GM04503 (cell line): ENCODE measurements at regions not wholly inside any gene's neighbourhood (a gene's known extent, or its start where the extent isn't known, plus 50 kb on each side); places are given as distances from the start of the nearest gene placed in this dataset.
"Not testable (repeated sequence)": the region's sequence is repeated elsewhere in the genome, so short reads cannot be mapped to it uniquely, and the experiment has no call there.

Experiments used
- DNase-seq: peaks from one replicate; pipeline ENCODE4 v3.0.0-alpha.2; 2012; ENCODE audit warnings: low read depth

DNA sequence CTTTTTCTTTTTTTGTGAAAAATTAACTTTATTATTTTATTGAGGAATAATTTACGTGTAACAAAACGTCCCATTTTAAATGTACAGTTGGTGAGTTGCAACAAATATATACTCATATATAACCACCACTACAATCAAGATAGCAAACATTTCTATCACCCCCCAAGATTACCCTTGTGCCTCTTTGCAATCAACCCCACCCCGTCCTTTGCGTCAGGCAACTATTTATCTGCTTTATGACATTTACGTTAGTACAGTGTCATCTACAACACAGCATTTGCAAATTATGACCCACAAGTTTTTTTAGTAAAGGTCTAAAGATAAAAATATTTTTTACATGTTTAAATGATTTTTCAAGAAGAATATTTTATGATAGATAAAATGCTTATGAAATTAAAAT is 485.6 kb upstream of the SOX9 start:
- no peak for DNase-seq

DNA sequence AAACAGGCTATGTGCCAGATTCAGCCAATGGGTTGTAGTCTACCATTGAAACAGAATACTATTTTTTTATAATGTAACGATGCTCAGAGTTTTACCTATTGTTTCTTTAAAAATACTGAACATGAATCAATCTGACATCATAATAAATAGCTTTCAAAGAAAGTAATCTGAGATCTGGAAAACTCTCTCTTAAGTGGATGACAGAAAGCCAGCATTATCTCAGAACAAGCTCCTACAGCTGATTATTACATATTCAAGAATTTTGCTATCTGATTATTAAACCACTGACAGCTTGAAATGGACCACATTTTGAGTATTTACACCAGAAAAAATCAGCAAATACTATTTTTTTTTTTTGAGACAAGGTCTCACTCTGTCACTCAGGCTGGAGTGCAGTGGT is 484.2 kb upstream of the SOX9 start:
- DNase-seq = no peak

DNA sequence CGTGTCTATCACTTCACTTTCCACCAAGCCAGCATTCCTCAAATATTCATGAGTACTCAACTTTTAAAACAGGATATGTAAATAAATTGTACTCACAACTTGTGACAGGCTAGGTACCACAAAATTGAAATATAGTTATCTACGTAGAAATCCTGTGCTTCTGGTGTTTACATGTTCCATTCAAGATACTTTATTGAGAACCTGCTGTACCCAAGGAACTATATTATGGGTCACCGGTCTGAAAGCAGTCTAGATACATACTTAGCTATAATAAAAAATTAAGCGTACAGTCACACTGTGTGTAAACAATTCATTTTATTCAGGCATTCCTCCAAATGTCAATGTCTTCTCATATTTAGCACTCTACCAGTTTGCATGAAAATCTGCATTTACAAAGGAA is 482.2 kb upstream of the SOX9 start:
- no peak for DNase-seq

DNA sequence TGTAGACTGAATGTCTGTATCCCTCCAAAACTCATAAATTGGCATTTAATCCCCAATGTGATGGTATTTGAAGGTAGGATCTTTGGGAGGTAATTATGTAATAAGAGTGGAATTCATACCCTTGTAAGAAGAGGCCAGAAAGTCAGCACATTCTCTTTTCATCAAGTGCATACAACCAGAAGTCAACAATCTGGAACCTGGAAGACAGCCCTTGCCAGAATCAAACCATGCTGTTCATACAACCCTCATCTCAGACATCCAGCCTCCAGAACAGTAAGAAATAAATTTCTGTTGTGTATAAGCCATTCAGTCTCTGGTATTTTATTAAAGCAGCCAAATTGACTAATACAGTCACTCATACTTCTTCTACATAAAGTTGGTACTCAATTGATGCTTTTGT is 481.0 kb upstream of the SOX9 start:
- no peak for DNase-seq

DNA sequence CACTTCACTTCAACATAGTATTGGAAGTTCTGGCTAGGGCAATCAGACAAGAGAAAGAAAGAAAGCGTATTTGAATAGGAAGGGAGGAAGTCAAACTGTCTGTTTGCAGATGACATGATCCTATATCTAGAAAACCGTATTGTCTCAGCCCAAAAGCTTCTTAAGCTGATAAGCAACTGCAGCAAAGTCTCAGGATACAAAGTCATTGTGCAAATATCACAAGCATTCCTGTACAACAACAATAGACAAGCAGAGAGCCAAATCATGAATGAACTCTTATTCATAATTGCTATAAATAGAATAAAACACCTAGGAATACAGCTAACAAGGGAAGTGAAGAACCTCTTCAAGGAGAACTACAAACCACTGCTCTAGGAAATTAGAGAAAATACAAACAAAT is 473.9 kb upstream of the SOX9 start:
- DNase-seq = not testable (repeated sequence)

DNA sequence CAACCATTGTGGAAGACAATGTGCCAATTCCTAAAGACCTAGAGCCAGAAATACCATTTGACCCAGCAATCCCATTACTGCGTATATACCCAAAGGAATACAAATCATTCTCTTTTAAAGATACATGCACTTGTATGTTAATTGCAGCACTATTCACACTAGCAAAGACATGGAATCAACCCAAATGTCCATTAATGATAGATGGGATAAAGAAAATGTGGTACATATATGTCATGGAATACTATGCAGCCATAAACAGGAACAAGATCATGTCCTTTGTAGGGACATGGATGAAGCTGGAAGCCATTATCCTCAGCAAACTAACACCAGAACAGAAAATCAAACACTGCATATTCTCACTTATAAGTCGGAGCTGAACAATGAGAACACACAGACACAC is 472.5 kb upstream of the SOX9 start:
- DNase-seq = not testable (repeated sequence)

DNA sequence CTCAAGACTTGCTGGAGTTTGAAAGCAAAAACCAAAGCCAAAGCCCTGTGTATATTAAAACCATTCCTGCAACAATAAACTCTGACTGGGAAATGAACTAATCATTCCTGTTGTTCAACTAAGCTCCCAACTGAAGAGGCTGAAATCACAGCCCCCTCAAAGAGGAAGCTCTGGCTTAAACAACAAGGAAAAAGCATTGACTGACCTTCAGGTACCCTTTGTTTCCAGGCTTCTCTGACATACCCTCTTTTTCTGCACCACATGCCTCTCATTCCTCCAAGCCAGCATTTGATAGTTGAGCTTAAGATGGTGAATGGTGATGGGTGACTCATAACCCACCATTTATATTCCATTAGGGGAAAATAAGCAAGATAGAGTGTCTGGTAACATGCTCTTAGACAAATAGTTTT is 470.9 kb upstream of the SOX9 start:
- no peak for DNase-seq

DNA sequence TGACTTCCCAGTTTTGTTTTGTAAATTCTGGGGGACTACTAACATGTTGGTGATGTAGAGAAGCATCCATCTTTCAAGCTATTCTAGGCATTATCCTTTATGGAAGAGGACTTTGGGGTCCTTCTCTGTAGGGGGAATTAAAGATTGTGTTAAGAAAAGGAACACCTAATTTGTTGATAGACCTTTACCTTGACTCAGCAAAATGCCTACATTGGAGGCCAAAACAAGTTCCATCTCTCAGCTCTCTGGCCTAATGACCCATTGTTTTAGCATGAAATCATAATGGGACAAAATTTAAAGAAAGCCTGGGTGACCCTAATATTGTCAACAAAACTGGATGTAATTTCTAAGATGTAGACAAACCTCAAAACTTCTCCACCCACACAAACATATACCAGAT is 465.3 kb upstream of the SOX9 start:
- DNase-seq = no peak

DNA sequence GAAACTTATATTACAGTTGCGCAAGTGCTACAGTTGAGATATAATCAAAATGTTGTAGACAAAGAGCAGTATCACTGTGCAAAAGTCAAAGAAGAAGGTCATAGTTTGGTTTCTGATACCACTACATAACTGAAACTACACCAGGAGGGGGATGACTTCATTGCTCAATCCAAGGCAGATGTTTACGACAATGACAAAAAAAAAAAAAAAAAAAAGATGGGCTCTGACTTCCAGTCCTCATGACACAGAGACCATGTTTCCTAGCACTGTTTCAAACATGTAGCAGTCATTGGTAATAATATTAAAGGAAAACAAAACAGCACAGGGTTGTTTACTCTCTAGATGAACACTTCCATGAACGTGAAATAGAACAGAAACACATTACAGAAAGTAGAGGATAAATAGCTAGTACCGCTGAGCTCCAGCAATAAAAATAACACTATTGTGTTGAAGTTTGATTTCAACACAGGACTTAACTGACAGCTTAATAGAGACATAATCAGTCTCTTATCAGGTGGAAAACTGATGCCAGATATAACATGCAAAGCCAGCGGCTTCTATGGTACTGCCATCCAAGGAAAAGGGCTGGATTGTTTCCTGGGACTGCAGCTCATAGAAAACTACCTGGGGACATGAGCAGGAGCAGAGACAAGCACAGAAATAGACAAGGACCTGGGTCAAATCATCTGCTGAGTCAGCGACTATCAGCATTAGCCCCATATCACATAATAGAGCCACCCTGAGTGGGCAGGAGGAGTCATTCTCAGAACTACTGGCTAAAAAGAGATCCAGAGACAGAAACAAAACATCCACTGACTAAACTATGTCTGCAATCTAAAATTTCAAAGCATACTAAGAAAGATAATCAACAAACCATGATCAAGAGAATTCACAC is 463.6 kb upstream of the SOX9 start:
- DNase-seq = no peak

DNA sequence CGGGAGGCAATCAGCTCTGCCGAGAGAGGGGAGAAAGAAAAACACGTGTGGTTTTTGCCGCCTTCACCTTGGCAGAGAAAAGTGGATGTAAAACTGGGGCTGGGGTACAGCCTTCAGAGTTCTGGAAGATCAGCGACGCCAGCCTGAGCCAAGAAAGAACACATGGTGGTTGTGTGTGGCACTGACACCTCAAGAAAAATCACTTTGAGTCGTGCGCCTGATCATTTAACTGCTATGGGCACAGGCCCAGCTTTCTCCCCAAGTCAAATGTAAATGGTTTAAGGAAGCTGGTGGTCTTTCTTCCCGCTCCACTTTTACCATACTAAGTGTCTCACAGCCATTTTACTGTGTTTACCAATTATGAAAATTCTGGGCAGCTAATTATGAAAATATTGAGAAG is 461.8 kb upstream of the SOX9 start:
- DNase-seq = no peak

DNA sequence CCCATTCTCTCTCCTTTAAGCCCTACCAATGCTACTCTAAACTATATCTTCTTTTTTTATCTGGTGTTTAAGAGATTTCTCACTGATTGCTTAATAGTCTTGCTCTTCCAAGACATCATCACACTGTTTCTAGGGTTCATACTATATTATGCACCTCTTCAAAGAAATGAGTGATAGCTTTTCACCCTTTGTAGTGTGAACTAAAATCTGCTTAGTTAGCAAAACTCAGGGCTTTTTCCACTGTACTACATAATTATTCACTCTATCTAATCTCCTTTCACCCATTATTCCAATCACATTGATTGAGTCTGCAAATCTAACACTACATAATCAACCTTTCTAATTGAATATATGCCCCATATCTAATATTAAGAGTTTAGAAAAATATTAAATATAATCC is 456.0 kb upstream of the SOX9 start:
- DNase-seq = no peak

DNA sequence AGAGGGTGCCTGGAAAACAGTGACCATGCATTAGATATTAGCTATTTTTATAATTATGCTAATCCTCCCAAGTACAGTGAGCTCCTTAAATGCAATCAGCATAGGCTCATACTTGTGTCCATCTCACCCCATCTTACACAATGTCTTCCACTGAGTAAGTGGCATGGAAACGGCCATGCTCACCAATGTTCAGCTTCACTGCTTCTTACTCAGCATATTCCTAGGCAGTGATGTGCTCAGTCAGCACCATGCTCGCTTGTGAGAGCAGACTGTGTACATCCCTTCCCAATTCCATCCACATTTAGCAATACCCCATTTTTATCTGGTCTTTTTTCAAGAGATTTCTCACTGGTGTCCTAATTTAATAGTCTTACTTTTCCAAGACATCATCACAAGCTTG is 454.8 kb upstream of the SOX9 start:
- DNase-seq = no peak

DNA sequence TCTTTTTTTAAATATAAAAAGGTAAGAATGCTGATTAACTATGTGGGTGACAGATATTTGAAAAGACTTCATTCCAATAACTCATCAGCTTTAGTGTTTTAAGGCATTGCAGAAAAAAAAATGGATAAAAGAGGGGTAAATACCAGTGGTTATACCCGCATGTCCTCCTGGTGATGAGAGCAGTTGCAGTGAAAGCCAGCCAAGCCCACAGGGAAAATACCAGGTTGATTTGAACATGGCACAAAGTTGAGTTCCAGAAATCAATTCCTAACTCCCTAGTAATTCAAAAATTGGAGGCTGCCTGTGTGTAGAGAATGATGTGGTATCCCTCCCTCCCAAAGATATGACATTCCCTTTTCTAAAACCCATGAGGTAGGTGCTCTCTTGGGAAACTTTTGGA is 453.2 kb upstream of the SOX9 start:
- DNase-seq = no peak

DNA sequence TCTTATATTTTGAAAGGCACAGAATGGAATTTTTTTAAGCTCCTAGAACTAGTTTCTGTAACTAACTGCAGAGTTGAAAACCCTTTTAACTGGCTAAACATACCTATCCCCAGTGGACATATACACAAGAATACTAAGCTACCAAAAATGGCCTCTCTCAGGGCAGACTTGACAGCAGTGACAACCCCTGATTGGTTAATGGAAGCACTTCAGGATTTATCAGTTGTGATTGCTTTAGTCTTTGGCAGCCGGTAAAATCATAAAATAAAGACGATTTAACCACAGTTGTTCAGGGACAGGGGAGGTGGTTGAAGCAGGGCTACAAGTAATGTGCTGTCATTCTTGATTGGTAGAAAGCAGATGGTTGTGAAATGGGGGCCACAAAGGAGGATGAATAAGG is 452.0 kb upstream of the SOX9 start:
- no peak for DNase-seq

DNA sequence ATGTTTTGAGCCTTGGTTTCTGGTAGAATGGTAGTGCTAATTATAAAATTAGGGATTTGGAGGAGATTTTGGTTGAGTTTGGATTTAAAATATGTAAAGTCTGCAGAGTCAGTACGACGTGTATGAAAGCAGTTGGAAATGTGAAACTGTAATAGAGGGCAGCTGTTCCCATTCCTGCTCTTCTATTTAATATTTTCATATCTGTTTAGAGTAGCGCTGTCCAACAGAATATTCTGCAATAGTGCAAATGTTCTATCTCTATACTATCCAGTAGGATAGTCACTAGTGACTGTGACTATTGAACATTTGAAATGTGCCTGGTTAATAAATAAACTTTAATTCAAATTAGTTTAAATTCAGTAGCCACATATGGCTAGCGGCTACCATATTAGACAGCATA is 443.4 kb upstream of the SOX9 start:
- DNase-seq = no peak

DNA sequence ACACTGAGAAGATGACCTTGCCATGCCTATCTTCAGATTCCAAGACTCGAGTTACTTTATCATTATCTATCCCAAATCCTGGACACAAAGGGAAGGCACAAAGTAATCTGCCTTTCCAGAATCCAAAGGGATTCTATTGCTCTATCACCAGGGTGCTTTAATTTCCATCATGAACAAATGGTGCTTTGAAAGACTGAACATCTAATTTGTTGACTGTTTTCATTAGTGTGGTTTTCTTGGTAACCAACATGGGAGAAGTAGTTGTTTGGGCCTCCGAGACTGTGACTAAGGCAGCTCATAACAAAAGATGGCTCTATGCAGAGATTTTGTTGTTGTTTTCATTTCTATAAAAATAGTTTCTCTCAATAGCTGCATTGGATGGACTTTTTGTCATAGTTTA is 441.0 kb upstream of the SOX9 start:
- no peak for DNase-seq

DNA sequence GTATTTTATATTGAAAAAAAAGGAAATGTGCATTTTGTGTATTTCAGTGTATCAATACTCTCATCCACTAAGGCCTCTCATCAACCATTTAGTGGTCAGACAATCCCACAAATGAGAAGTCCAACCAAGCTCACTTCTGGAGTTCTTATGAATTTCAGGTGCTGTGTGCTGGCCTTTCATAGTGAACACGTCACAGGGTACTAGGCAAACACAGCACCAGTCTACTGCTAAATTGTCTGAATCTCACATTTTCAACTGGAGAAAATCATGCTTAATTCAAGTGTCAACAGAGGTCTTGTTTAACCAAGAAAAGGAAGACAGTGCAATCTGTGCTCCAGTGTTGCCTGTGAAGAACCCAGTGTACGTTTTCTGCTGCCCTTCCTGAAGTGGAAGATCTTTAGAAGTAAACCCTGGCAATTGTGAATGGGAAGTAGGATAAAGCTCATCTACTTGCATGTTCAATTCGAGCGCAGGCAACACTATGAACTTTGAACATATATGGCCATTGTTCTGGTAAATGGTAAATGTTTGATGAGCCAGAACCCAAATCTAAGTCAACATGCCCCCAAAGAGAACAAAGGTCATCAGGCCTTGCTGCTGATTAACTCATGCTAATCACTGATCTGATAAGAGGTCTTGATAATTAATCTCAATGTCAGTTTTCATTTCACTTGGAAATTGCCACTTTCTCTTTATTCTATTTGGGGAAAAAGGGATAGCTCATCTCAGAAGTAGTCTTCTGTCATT is 439.2 kb upstream of the SOX9 start:
- DNase-seq = no peak

DNA sequence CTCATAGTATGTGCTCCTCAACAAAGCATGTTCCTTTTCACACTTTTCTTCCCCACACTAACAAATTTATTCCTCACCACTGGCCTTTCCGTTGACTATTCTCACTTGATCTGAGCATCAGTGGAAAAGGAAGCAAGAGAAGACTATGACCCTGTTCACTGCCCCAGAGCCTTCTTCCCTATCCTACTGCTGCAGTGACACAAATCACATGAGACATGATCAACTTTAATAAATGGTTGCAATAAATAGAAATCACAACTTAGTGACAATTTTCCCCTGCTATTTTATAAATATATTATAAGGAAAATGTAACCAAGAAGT is 438.7 kb upstream of the SOX9 start:
- DNase-seq = no peak

DNA sequence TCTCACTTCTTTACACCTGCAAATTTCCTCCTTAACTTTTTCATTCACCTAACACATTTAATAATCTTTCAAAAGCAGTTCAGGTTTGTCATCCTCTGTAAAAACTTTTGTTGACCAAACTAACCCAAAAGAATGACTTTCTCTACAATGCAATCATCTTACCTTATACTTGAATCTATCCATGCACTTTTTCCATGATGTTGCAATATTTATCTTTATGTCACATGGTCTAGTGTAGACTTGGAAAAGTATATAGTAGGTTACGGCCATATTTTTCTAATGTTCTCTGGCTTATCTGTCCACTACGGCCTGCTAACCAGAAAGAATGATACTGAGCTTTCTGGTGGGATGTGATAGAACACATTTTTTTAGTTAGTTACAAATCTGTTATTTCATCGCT is 431.0 kb upstream of the SOX9 start:
- no peak for DNase-seq

DNA sequence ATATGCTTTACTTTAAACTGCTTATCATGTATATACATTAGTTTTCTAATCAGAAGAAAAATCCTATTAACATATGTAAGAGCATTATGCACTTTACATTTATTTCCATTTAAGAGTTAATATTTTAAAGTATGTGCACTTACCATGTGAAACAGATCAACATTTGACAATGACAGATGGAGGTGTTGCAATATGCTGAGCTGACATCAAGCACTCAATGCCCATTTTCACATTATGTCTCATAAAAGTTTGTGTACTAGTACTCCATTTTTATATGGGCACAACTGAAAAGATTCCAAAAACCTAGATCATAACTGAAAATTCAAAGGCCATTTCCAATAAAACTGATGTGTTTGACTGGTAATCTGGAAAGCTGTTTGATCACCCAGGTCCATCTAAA is 420.9 kb upstream of the SOX9 start:
- DNase-seq = no peak

DNA sequence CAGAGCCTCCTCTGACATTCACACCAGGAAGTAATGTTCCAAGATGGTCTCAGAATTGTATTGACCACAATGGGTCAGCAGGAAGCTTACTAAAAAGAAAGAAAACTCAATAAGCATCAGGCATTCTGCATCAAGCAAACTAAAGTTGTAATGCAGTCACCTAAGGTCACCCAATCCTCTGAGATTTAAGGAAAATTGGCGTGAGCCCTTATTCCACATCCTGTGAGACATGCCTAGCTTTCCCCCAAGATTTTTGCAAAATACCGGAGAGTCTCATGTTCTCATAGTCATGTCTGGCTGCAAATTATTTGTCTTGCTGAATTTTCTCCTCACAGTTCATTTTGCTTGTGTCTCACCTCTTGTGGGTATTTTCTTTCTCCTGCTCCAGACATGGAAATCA is 417.1 kb upstream of the SOX9 start:
- DNase-seq = no peak

DNA sequence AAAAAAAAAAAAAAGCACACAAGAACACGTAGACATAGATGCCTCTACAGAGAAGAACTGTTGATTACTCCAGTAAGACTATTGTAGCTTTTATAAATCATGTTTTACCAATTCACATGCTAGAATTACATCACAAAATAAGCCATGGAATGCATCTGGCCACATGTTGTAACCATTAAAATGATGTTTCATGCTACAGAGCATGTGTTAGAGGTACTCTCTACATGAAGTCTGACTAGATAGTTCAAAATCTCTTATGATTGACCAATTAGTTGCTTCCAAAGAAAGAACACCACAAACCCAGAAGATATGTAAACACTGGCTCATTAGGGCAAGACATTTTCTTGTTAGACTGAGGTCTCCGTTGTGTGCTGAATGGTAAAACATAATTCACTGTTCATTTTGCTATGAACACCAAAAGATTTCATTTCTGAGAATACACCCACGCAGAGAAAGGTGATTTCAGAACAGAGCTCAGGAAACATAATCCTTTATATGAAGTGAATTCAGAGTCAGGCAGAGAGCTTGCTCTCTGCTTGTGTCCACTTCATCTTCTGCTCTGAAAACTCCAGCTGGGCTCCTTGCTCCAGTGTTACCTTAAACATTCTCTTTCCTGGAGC is 411.4 kb upstream of the SOX9 start:
- DNase-seq = peak; percentile 57

DNA sequence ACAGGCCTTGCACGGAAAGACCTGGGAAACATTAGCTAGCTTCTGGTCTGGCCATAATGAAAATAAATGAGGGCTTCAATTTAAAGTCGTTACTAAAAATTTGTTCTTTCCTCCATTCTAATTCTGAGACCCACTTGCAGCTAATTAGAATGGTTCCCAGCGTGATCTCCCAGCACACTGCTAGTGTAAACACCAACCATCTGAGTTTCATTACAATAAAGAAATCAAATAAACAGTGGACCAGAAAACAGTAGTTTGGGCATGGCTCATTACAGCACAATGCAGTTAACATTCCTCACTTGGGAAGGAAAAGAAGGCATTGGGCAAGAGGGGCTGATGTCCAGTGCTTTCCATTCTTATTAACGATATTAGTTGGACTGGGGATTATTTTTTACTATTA is 410.9 kb upstream of the SOX9 start:
- peak; percentile 33 for DNase-seq
